Keratinocyte (primary cell): ENCODE measurements at regions not wholly inside any gene's neighbourhood (a gene's known extent, or its start where the extent isn't known, plus 50 kb on each side); places are given as distances from the start of the nearest gene placed in this dataset.

Experiments
- CTCF ChIP-seq, 3 experiments: IDR thresholded peaks in 1 of 3; conservative IDR thresholded peaks in 1 of 3; optimal IDR thresholded peaks in 1 of 3; 2 replicates in 2 of 3; 3 replicates in 1 of 3; pipeline versions ENCODE3 to v1.5.1; 2011; ENCODE audit warnings: low read length in 3 of 3, mild to moderate bottlenecking in 3 of 3, moderate library complexity in 2 of 3, control low read depth in 1 of 3, inconsistent platforms in 1 of 3; ENCODE audit not compliant: insufficient read depth in 2 of 3; ENCODE audit errors: extremely low read depth in 1 of 3
- EZH2 ChIP-seq: IDR thresholded peaks from one replicate; pipeline ENCODE4 v1.6.1; 2012; ENCODE audit warnings: inconsistent platforms, mild to moderate bottlenecking, low read length, moderate library complexity

- TF ChIP-seq CTCF (optimal IDR thresholded peaks at IDR 0.05 in 1 of 3, IDR thresholded peaks at IDR 0.05 in 1 of 3, conservative IDR thresholded peaks at IDR 0.05 in 1 of 3; ENCODE audit: extremely low read depth in 1 of 3, insufficient read depth in 2 of 3, low read length in 3 of 3) (no peak), EZH2 (no peak)
Measured at GRCh38 chr2:38217401-38218188, 141.6 kb upstream of the CYP1B1 start.
